K562 (cell line): ENCODE measurements at regions not wholly inside any gene's neighbourhood (a gene's known extent, or its start where the extent isn't known, plus 50 kb on each side); places are given as distances from the start of the nearest gene placed in this dataset.
A peak's percentile ranks its signal among the peaks of the same experiment; 100 is the strongest.

Experiments
- ATAC-seq: fragments of 200-7000 bp; cut with Tn5 transposase; 3 replicates; pipeline ENCODE4 v1.9.1; 2020; ENCODE audit warnings: moderate library complexity
- BruUV-seq: library from RNA; stranded (reverse); fragments of 400-500 nt; replicated peaks from 2 replicates; lab custom pipeline; 2021; lab: Mats Ljungman, UMichigan
- CTCF ChIA-PET: fragments of 300-600 bp; formaldehyde crosslinking; extraction: SDS; loops from one replicate; lab custom pipeline; 2021; ENCODE audit warnings: low intra/inter-chr PET ratio; lab: Yijun Ruan, JAX
- POLR2A ChIA-PET: fragments of 300-600, 350-650 bp; sonication (Branson Sonifier 250); formaldehyde crosslinking; extraction: SDS; loops from one replicate; lab custom pipeline; 2021; ENCODE audit warnings: antibody characterized with exemption, inconsistent platforms; lab: Yijun Ruan, JAX
- DNase-seq, 4 experiments: peaks; one replicate each; pipeline versions ENCODE4 v3.0.0 to v3.0.0-alpha.2; 2011 to 2018; ENCODE audit warnings: low spot score in 3 of 4, mixed read lengths in 3 of 4; ENCODE audit errors: extremely low read depth in 1 of 4
- FAIRE-seq: peaks from 2 replicates; lab custom pipeline; 2011; peaks lifted over from hg19 to GRCh38; lab: Jason Lieb, UNC
- H2AFZ ChIP-seq: 2 replicates; pipeline ENCODE4 v1.6.0; 2011; ENCODE audit warnings: low read depth, low read length, control low read depth, inconsistent platforms
- H3K27ac ChIP-seq: fragments of 200-600 bp; 3 replicates; pipeline ENCODE4 v1.8.0; 2011; ENCODE audit warnings: low read depth, mild to moderate bottlenecking, control low read depth, inconsistent platforms, low read length, moderate library complexity, mixed read lengths; ENCODE audit errors: extremely low read depth
- H3K27me3 ChIP-seq, 2 experiments: fragments of 300-600 bp in 1 of 2; 2 replicates in 1 of 2; 3 replicates in 1 of 2; pipeline versions ENCODE4 v1.6.0 to v1.8.0; 2011; ENCODE audit warnings: inconsistent platforms in 2 of 2, low read length in 2 of 2, mild to moderate bottlenecking in 1 of 2, mixed read lengths in 1 of 2, moderate library complexity in 1 of 2; ENCODE audit not compliant: control insufficient read depth in 2 of 2, insufficient read depth in 2 of 2
- H3K36me3 ChIP-seq: fragments of 300-600 bp; 3 replicates; pipeline ENCODE4 v1.8.0; 2011; ENCODE audit warnings: mild to moderate bottlenecking, low read length, inconsistent platforms; ENCODE audit not compliant: control insufficient read depth, insufficient read depth
- H3K4me1 ChIP-seq, 2 experiments: fragments of 200-600 bp in 1 of 2; replicated peaks in 1 of 2; 2 replicates in 1 of 2; 3 replicates in 1 of 2; pipeline versions ENCODE4 v1.5.1 to v1.8.0; 2011; ENCODE audit warnings: inconsistent platforms in 2 of 2, low read length in 2 of 2, mild to moderate bottlenecking in 1 of 2, mixed read lengths in 1 of 2, moderate library complexity in 1 of 2; ENCODE audit not compliant: control insufficient read depth in 2 of 2, insufficient read depth in 2 of 2
- H3K4me2 ChIP-seq: 2 replicates; pipeline ENCODE4 v1.6.1; 2011; ENCODE audit warnings: low read length, control low read depth, inconsistent platforms, mixed read lengths; ENCODE audit not compliant: insufficient read depth
- H3K4me3 ChIP-seq: fragments of 200-600 bp; sonication (generic), shearing (Covaris generic); 2 replicates; pipeline ENCODE4 v1.5.1; 2016; ENCODE audit warnings: control low read depth, inconsistent platforms
- H3K79me2 ChIP-seq: fragments of 200-600 bp; 3 replicates; pipeline ENCODE4 v1.8.0; 2011; ENCODE audit warnings: low read length, inconsistent platforms; ENCODE audit not compliant: control insufficient read depth, insufficient read depth
- H3K9ac ChIP-seq, 2 experiments: 2 replicates each; pipeline versions ENCODE4 v1.6.0 to v1.6.1; 2011; ENCODE audit warnings: low read depth in 2 of 2, low read length in 2 of 2, control low read depth in 1 of 2, inconsistent platforms in 1 of 2, mild to moderate bottlenecking in 1 of 2, mixed read lengths in 1 of 2; ENCODE audit not compliant: insufficient read depth in 1 of 2
- H3K9me1 ChIP-seq: one replicate; pipeline ENCODE4 v1.6.0; 2011; ENCODE audit warnings: inconsistent platforms, mild to moderate bottlenecking, low read length, moderate library complexity; ENCODE audit not compliant: control insufficient read depth, insufficient read depth
- H3K9me3 ChIP-seq: replicated peaks from 2 replicates; pipeline ENCODE4 v1.5.1; 2011; ENCODE audit warnings: low read depth, low read length, inconsistent platforms; ENCODE audit not compliant: control insufficient read depth, insufficient read depth
- H4K20me1 ChIP-seq: replicated peaks from 2 replicates; pipeline ENCODE4 v1.6.1; 2011; ENCODE audit warnings: low read length, inconsistent platforms, mixed read lengths; ENCODE audit not compliant: control insufficient read depth, insufficient read depth
- CEBPG ChIP-seq, 3 experiments: fragments of 200-800 bp in 1 of 3; sonication (Bioruptor generic) in 1 of 3; sonication (generic) in 1 of 3; formaldehyde crosslinking in 1 of 3; IDR thresholded peaks in 2 of 3; conservative IDR thresholded peaks in 1 of 3; 2 replicates each; pipeline versions ENCODE4 v1.6.1 to v1.8.0; 2016 to 2022; ENCODE audit warnings: missing compliant biosample characterization in 2 of 3, missing genetic modification characterization in 2 of 3, mild to moderate bottlenecking in 1 of 3, missing genetic modification reagents in 1 of 3
- RREB1 ChIP-seq: fragments of 250-450 bp; sonication (Bioruptor Pico); IDR thresholded peaks from 2 replicates; pipeline ENCODE4 v1.4.0; 2020
- STAT6 ChIP-seq: sonication (generic); formaldehyde crosslinking; IDR thresholded peaks from 2 replicates; pipeline ENCODE4 v1.8.1; 2023; ENCODE audit warnings: mild to moderate bottlenecking, missing genetic modification reagents
- ZBTB5 ChIP-seq: fragments of 450-650 bp; IDR thresholded peaks from 2 replicates; pipeline ENCODE4 v1.6.1; 2017; ENCODE audit warnings: antibody characterized with exemption
- ZNF174 ChIP-seq: fragments of 250-450 bp; sonication (Bioruptor Pico); IDR thresholded peaks from 2 replicates; pipeline ENCODE4 v1.4.0; 2020; ENCODE audit warnings: mild to moderate bottlenecking
- WGBS: fragments of 100-300 bp; shearing (Covaris generic); methylation state at CpG from one replicate; pipeline ENCODE4 v1.1.6; 2016; ENCODE audit warnings: low coverage, mixed read lengths; ENCODE audit not compliant: insufficient coverage; ENCODE audit errors: missing lambda C conversion rate; 5-methylcytosine and 5-hydroxymethylcytosine counted together
- in situ Hi-C: fragments of 300-500 bp; cut with MboI; formaldehyde crosslinking; loops from 4 replicates; pipeline ENCODE4 v1.15.0; 2018; ENCODE audit warnings: inconsistent platforms, mixed read lengths
- intact Hi-C: fragments of 100-400 bp; cut with micrococcal nuclease; formaldehyde crosslinking; loops from 2 replicates; pipeline ENCODE4 v1.14.2; 2022

GRCh38 chr2:194314042-194314441 lies 1343.0 kb upstream of the SLC39A10 start:
- POLR2A ChIA-PET: no interaction called here
- Histone ChIP-seq H3K79me2 (no peaks in the 10 kb centered on the region), H3K9me1 (no peaks in the 10 kb centered on the region), H4K20me1 (no peaks in the 10 kb centered on the region), H3K9me3 (no peaks in the 10 kb centered on the region), H3K4me2 (no peak overlapping the region), H2AFZ (no peak overlapping the region), H3K9ac (no peak overlapping the region), H3K27me3 (no peaks in the 10 kb centered on the region), H3K27ac (no peak overlapping the region), H3K36me3 (no peaks in the 10 kb centered on the region), H3K4me1 (no peaks in the 10 kb centered on the region), H3K4me3 (no peak overlapping the region)
- BruUV-seq: no TSS peak
- CTCF ChIA-PET: no interaction called here
- WGBS: 0% methylated on average over 3 of the region's 3 CpGs
- FAIRE-seq (no peak), ATAC-seq (no peak), DNase-seq (no peak)
- intact Hi-C loops (no loop called here), in situ Hi-C loops (no loop called here)
- TF ChIP-seq CEBPG (CRISPR knock-in tag; IDR thresholded peaks at IDR 0.05) (no peak), CEBPG (tag; conservative IDR thresholded peaks at IDR 0.05 in 1 of 2, IDR thresholded peaks at IDR 0.05 in 1 of 2) (0 out of 4 replicates have a peak, but pooled peaks of 1 of the 2 experiments have one; percentile 10), ZNF174 (no peak)

- FAIRE-seq (no peak), ATAC-seq (no peak)
- in situ Hi-C loops: no loop called here
- no peak for TF ChIP-seq ZBTB5
- no peak for TF ChIP-seq RREB1 (CRISPR knock-in tag)
- no peak for TF ChIP-seq STAT6 (CRISPR knock-in tag)
Measured at GRCh38 chr2:194304191-194304590, 1352.8 kb upstream of the SLC39A10 start.

More at GRCh38 chr2:194304191-194304590, 1352.8 kb upstream of the SLC39A10 start:
- H3K27ac ChIP-seq: no peak overlapping the region
- DNase-seq: no peak
- no peaks in the 10 kb centered on the region for H3K36me3 ChIP-seq
- no peak overlapping the region for H3K9ac ChIP-seq
- no peaks in the 10 kb centered on the region for H3K9me3 ChIP-seq
- intact Hi-C loops: no loop called here
- H3K4me3 ChIP-seq: no peak overlapping the region
- no peaks in the 10 kb centered on the region for H3K27me3 ChIP-seq
- ChIA-PET POLR2A (no interaction called here), CTCF (no interaction called here)
- no TSS peak for BruUV-seq
- H3K4me1 ChIP-seq: no peaks in the 10 kb centered on the region
- H4K20me1 ChIP-seq: no peaks in the 10 kb centered on the region
- no peaks in the 10 kb centered on the region for H3K79me2 ChIP-seq
- no peak overlapping the region for H3K4me2 ChIP-seq
- H3K9me1 ChIP-seq: no peaks in the 10 kb centered on the region
- H2AFZ ChIP-seq: no peak overlapping the region
